Choroid plexus epithelial cell (primary cell): ENCODE measurements at regions not wholly inside any gene's neighbourhood (a gene's known extent, or its start where the extent isn't known, plus 50 kb on each side); places are given as distances from the start of the nearest gene placed in this dataset.
A peak's percentile ranks its signal among the peaks of the same experiment; 100 is the strongest.

ENCODE experiments used
- DNase-seq: peaks from one replicate; pipeline ENCODE4 v3.0.0-alpha.2; 2010; ENCODE audit warnings: low read depth
- H3K4me3 ChIP-seq: 2 replicates; pipeline ENCODE4 v1.5.1; 2011; ENCODE audit warnings: low read depth, mild to moderate bottlenecking, control low read depth, low read length, moderate library complexity
- TF ChIP-seq, protein P1 (sequence below): conservative IDR thresholded peaks from 2 replicates; pipeline ENCODE4 v1.5.1; 2011; ENCODE audit warnings: low read depth, mild to moderate bottlenecking, control low read depth, inconsistent platforms, low read length, moderate library complexity

DNA sequence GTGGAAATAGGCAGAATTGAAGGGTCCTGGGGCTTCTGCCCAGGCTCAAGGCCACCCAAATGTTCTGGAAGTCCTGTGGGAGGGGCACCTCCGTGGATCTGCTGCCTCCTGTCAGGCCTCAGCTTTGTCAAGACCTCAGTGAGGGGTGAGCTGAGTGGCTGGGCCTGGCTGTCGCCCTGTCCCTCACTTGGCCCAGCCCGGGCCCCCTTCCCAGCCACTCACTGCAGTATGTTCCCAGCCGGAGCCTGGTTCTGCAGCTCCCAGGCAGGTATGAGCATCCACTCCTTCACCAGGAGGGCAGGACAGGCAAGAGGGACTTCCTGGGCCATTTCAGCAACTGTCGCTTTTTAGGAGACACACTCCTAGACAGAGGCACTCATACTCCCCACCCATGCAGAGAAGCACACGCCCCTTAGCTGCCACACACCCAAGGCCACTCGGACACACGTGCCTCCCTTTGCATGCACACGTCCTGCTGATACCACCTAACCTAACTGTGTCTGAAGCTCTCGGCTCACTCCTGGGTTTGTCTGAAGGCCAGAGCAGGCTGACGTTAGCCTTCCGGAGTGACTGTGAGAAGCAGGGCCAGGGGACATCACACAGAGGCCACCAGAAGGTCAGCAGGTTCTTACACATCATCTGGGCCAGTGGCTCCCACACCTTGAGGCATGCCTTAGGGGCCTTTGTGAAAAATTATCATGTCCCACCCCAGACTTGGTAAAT is 72.2 kb upstream of the COL13A1 start:
- H3K4me3 ChIP-seq = no peak overlapping the region
- TF ChIP-seq, protein P1, sequence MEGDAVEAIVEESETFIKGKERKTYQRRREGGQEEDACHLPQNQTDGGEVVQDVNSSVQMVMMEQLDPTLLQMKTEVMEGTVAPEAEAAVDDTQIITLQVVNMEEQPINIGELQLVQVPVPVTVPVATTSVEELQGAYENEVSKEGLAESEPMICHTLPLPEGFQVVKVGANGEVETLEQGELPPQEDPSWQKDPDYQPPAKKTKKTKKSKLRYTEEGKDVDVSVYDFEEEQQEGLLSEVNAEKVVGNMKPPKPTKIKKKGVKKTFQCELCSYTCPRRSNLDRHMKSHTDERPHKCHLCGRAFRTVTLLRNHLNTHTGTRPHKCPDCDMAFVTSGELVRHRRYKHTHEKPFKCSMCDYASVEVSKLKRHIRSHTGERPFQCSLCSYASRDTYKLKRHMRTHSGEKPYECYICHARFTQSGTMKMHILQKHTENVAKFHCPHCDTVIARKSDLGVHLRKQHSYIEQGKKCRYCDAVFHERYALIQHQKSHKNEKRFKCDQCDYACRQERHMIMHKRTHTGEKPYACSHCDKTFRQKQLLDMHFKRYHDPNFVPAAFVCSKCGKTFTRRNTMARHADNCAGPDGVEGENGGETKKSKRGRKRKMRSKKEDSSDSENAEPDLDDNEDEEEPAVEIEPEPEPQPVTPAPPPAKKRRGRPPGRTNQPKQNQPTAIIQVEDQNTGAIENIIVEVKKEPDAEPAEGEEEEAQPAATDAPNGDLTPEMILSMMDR = no peak
- DNase-seq = no peak

DNA sequence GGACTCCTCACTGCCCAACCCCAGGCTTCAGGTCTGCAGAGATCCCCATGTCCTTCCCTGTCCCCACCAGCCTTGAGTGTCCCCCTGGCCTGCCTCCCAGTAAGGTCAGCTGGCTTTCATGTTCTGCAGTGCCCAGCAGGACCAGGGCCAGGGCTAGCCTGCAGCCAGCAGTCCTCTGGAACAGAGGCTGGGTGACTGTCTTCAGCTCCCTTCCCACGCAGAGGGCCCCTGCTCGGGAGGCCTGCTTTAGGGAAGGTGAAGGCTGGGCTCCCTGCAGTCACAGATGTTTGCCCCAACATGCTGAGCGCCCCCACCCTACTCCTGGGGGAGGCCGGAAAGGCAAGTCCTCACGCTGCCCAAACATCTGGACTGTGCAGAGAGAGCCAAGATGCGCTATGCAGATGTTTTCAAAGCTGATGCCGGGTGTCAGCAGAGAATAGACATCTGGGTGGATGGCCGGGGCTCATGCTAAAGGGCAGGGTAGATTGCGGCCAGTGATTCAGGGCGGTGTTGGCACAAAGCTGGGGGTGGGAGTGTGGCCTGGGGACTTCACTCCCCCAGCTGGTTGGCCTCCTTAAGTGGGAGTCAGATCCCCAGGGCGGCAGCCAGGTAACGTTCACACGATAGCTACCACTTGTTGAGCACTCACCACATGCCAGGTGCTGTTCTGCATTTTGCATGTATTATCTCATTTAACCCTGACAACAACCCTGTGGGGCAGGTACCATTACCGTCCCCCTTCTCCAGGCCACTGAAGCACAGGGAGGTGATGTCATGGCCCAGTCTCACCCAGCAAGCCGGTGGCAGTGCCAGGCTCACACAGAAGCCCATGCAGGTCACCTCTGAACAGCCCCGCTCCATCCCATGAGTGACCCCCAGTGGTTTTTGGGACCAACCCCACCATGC is 71.2 kb upstream of the COL13A1 start:
- TF ChIP-seq, protein P1 = no peak
- no peak overlapping the region for H3K4me3 ChIP-seq
- DNase-seq = peak; percentile 41

DNA sequence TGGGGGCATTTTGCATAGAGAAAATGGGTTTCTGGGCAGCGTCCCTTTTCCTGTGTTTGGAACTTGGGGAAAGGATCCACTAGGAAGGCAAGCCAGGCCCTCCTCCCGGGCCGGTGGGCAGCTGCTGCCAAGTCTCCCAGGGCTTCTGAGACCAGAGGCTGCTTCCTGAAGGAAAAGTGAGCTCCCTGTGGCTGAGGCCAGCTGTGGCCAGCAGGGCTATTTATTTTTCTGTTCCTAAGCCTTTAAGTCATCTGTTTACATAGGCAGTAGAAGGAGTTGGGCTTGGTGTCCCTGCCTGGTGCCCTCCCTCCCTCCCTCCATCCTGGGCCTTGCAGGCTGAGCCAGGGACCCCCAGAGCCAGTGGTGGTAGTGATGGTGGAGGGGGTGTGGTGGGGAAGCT is 70.5 kb upstream of the COL13A1 start:
- H3K4me3 ChIP-seq = no peak overlapping the region
- DNase-seq = peak; percentile 60
- TF ChIP-seq, protein P1 = peak; percentile 34

DNA sequence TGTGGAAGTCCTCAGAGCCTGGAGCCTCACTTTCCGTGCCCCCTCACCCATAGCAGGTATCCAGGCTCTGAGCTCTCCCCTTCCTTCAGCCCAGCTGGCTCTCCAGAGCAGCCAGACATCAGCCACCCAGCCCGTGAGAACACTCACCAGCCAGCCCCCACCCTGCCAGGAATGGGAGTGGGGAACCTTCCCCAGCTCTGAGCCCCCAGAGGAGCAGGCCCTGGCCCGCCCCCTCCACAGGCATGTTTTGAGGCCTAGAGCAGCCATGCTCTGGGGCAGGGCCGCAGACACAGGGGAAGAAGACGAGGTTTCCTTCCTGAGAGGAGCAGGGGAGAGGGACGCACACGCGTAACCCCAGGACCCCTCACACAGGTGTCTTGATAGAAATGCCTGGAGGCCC is 70.0 kb upstream of the COL13A1 start:
- DNase-seq = no peak
- no peak overlapping the region for H3K4me3 ChIP-seq
- TF ChIP-seq, protein P1 = no peak

DNA sequence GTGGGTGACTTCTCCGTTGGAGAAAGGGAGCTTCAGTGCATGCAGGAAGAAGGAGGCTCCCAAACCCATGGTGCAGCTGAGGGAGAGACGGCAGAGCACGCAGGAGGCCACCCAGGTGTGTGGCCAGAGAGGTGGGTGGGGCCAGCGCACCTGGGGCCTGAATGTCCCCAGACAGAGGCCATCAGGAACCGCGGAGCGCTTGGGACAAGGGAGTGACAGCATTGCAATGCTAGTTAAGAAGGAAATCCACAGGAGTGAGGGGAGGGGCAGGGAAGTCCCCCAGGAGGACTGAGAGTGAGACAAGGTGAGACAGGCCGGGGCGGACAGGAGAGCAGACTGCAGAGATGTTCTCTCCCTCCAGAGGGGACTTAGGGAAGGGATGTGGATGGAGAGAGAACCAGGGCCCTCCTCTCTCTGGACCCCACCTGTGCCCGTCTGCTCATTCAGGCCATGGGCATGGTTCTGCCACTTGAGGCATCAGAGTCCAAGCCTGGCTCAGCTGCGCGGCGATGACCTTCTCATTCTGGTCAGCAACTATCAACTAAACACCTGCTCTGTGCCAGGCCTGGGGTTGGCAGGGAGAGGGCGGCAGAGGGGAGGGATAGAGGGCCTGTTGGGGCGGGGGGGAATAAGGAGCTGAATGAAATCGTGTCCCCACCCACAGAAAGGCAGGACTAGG is 69.4 kb upstream of the COL13A1 start:
- no peak overlapping the region for H3K4me3 ChIP-seq
- no peak for DNase-seq
- TF ChIP-seq, protein P1 = no peak

DNA sequence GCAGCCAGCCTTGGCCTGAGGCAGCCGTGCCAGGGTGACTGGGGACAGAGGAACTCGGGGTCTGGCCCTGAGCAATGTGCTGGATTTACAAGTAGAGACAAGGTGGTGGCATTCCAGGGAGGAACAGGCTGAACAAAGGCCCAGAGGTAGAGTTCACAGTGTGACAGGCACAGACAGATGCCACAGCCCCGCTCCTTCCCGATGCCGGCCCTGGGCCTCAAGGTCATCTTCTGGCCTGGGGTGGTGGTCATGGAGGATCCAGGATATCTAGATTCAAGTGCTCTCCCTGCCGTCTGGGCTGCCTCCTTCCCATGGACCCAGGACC is 68.9 kb upstream of the COL13A1 start:
- TF ChIP-seq, protein P1 = no peak
- DNase-seq = no peak
- H3K4me3 ChIP-seq = no peak overlapping the region
